HG02973 (cell line): ENCODE measurements at regions not wholly inside any gene's neighbourhood (a gene's known extent, or its start where the extent isn't known, plus 50 kb on each side); places are given as distances from the start of the nearest gene placed in this dataset.
"Not testable (repeated sequence)": the region's sequence is repeated elsewhere in the genome, so short reads cannot be mapped to it uniquely, and the experiment has no call there.

ENCODE experiments used
- ATAC-seq: cut with Tn5 transposase; IDR thresholded peaks from one replicate; pipeline ENCODE4 v1.9.1; 2021; ENCODE audit warnings: moderate library complexity; ENCODE audit not compliant: unreplicated experiment

DNA sequence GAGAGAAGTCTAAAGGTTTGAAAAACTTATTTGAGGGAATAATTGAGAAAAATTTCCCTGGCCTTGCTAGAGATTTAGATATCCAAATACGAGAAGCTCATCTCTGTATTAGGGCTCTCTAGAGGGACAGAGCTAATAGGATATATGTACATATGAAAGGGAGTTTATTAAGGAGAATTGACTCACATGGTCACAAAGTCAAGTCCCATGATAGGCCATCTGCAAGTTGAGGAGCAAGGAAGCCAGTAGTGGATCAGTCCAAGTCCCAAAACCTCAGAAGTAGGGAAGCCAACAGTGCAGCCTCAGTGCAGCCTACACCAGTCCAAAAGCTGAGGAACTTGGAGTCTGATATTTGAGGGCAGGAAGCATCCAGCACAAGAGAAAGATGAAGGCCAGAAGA lies 126.7 kb downstream of the PJA2 start:
- not testable (repeated sequence) for ATAC-seq

DNA sequence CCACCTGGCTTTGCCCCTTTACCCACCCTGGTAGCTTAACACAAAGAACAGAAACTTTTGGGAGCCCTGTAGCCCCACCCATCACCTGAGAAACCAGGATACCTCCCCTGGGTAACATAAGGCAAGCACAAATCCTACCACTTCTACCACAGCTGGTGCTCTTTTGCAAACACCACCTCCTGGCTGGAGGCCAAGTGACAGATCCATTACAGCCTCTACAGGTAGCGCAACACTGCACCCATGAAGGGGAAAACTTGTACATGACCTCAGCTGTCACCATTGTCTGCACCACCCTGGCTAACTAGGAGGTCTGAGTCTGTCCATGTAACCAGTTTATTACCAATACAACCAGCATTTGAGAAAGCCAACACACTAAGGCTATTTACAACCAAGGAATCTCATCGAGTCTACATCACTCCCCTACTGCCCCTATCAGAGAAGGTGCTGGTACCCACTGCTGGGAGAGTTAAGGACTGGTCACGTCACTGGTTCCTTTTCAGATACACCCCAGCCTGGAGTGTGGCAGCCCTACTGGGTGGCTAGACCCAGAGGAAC lies 128.6 kb downstream of the PJA2 start:
- ATAC-seq, result no peak

DNA sequence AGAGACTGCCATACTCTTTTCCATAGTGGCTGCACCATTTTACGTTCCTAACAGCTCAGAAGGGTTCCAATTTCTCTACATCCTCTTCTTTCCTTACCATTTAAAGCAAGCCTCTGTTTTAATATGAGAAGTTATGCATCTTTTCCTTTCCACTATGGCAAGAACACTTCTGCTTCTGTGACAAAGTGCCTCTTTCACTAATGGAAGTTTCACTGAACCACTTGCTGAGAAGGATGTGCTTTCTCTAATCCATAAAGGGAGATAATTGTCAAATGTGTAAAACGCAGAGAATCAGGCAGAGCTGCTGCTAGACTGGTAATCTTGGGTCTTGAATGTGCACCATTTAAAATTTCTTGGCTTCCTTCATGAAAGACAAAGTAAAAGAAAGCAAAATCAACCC lies 131.6 kb downstream of the PJA2 start:
- no peak for ATAC-seq

DNA sequence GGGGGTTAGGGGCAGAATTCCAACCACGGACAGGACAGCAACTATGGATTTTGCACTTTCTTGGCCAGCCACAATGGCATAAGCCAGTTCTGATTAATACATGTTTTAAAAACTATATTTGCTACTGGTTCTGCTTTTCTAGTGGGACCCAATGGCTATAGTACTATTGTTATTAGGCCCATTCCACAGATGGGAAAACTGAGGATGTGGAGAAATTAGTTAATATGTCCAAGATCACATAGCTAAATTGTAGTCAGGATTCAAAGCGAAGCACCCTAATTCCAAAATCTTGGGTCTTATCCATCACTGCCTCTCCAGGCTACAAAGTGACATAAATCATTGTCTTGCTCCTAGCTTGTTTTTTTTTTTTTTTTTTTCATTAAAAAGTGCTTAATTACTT lies 133.9 kb downstream of the PJA2 start:
- ATAC-seq, result no peak

DNA sequence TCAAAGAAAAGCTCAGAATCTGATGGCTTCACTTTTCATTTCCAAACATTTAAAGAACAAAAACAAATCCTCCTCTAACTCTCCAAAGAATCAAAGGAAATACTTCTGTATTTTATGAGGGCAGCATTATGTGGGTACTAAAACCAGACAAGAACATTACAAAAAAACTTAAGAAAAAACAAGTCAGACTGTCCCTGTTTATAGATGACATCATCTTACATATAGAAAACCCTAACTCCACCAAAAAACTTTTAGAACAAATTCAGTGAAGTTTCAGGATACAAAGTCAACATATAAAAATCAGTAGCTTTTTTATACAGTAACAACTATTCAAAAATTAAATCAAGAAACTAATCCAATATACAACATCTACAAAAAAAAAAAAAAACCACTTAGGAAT lies 136.2 kb downstream of the PJA2 start:
- ATAC-seq, result no peak

DNA sequence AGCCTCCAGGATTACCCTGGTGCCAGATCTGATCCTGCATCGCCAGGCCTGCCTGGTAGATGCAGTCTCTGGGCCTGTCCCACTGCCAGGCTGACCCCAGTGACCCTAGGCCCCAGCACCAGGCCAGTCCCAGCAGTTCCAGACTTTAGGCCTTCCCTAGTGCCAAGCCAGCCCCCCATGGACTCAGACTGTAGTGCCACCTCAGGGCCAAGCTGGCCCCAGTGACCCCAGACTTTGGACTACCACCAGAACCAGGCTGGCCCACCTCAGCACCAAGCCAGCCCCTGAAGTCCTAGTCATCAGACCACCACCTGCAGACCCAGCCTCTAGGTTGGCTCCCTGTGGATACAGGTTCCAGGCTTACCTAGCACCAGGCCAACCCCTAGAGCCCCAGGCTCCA lies 142.5 kb downstream of the PJA2 start:
- ATAC-seq, result no peak

DNA sequence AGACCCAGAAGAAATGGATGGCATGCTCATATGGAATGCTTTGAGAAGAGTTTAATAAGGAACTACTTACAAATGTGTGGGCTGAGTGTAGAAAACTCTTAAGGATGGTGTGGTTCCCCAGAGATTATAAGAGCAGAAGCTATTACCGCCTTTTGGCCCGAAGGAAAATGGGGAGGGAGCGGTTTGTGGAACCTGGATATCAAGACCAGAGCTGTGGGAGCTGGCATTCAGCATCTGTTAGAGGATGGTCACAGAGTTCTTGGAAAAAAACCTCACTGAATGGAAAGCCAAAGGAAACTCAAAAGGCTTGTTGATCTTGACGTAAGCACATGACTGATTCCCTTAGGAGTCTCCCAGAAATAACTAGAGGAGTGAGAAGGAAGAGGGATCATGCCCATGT lies 151.0 kb downstream of the PJA2 start:
- no peak for ATAC-seq

DNA sequence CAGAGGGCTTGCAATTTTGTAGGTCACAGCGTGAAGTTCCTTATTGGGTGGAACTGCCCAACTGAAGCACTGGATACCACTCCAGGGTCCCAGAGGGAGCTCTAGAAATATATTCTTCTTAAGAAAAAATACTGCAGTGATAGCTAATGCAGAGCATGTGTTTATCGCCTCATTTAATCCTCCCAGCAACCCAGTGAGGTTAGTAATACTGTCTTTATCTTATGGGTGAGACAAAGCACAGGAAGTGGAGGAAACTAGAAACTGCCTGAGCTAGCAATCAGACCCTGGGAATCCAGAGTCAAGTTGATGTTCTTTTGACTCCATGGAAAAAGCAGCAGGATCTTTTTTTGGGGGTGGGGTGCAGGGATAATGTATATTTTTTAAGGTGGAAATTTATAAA lies 153.3 kb downstream of the PJA2 start:
- no peak for ATAC-seq

DNA sequence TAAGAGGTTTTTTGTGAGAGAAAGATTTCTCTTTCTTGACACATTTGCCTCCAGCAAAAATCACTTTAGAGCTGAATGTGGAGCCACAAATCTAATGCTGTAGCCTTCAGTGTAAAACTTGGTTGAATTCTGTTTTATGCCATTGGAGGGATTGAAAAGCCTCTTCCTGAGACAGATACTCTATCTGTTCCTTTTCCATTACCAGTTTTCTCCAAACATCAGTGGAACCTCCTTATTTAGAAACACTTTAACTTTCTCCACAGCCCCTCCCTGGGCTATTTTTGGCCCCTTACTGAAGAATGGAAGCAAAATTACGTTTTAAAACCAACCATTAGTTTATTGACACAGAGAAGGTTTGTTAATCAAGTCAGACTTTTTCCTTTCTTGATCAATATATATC lies 155.3 kb downstream of the PJA2 start:
- no peak for ATAC-seq

DNA sequence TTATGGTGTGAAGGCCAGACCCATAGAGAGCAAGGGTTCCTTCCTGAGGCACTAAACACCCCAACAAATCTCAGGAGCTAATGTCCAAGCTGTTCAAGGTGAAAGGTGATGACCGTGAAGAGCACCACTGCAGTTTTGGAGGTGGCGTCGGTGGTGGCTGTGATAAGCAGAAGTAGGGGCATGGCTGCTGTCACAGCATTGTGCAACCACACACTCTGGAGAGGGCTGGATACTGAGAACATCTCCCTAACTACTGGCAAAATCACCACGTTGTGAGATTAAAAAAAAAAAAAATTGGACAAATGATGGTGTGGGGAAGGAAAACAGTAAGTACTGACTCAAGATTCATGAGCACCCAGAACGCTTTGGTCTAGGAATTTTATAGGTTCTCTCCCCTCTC lies 156.5 kb downstream of the PJA2 start:
- ATAC-seq, result no peak

DNA sequence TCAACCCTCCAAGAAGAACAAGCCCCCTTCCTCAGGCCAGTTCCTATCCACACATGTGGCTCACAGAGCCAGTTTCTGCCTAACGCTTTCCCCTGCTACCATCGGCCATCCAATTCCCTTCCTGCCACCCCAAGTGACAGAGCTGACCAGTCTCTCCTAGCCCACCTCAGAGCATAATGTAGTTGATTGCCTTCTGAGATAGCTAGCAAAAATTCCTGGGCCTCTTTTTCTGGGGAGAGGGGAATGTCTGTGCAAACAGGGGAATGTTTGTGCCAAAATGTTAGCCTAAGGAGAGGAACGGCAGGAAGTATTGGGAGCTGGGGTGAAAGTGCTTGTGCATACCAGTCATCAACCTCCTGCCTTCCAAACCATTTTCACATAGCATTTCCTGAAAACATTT lies 157.0 kb downstream of the PJA2 start:
- no peak for ATAC-seq

DNA sequence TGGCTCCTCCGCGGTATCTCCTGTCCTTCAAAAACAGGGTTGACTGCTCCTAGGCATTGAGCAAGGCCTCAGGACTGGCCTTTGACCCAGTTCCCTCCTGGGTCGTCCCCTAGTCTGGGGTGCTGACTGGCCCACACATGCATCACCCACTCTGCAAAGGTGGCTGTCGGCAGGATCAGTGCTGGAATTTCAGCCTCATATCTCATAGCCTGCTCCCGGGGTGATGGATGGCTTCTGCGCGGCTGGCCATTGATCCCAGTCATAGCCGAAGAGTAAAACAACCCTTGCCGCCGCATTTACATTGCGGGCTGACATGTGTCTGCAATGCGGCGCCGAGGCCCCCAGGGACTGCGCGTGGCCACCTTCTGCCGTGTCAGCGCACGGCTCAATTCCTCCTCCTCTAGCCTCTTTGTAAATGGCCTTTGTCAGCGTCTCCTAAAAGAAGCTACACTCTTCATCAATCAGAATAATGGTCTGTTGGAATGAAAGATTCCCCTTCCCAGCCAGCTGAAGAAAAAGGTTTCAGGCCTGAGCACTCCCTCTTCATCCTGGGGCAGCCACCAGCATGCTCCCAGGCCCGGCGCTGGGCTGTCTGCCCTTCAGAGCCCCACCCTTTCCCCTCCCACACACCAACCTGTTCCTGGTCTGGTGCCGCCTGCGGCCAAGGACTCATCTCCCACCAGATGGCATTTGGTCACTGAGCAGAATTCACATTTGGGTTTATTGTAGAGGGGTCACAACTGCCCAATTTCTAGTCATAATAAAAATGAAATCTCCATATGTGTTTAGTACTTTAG lies 159.0 kb downstream of the PJA2 start:
- ATAC-seq, result no peak

DNA sequence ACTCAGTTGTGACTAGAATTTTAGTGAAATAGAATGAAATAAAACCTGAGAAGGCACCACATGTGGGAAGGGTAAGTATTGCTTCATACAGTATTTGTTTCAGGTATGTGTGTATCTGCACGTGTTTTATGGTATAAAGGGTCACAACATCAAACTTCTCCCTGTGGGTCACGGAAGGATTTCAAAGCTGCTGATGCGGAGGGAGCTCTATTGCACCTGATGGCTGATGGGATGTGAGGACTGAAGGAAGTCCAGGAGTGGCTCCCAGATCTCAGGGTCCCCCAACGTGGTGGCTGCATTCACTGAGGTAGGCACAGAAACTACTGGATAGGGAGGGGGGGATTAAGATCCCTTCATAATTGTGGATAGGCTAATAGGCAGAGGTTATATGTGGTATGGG lies 159.7 kb downstream of the PJA2 start:
- no peak for ATAC-seq

DNA sequence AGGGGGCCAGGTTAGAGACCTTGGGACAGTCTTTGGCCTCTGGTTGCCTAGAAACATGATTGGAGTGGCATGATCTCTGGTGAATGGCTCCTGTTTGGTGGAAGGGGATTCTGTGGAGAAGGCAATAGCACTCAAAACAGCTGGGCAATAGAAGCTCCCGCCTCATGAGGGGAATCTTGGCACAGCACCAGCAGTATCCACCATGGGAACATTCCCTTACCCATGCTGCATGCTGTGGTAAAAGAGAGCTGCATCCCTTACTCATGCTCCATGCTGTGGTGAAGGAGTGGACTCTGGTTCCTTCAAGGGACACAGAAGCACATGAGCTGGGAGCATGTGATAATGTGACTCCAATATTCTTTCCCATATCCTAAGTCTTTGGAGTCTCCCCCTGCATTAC lies 160.6 kb downstream of the PJA2 start:
- ATAC-seq, result no peak

DNA sequence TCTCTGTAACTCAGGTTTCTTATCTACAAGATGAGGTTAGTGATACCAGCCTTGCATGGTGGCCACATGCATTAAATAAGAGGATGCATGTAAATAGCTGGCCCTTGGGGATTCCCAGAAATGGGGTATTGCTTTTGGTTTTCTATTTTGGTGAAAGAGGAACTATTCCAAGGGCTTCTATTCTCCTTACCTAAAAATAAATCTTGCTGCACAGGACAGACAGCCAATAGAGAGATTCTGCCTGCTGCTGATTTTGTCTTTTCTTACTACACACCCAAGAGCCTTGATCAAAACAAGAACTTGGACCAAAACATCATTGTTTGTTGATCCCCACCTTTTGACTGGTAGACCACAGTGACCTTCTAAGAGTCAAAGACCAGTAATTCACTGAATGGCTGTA lies 161.8 kb downstream of the PJA2 start:
- ATAC-seq, result peak; percentile 60

DNA sequence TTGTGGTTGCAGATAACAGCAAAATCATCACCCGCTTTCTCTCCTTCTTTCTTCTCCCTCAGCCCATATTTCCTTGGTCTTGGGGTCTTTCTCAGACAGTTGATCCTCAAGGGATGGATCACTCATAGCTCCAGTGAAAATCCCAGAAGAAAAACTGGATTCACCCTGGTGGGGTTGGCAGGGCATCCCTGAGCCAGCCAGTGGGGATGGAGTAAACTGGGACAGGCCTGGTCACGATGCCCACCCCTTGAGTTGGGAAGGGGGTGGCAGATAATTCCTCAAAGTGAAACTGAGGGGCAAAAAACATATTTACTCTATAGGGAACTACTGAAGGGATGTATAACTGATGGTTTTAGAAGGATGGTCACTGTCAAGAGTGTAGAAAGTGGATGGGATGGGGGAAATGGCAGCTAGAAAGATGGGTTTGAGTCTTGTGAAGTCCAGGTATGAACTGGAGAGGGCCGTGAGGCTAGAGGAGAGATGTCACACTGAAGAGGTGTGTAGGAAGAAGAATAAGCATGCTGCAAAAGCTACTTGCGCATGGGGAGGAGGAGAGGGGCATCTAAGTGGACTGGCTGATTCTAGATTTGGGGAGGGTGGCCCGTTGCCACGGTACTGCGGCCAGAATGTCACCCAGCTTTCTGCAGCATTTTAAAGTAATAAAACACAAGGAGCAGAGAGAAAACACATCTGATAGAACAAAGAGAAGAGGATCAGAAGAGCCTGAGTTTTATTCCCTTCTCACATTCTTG lies 162.8 kb downstream of the PJA2 start:
- no peak for ATAC-seq
